Osteoblast (primary cell): ENCODE measurements at regions not wholly inside any gene's neighbourhood (a gene's known extent, or its start where the extent isn't known, plus 50 kb on each side); places are given as distances from the start of the nearest gene placed in this dataset.

ENCODE experiments used
- DNase-seq: peaks from one replicate; pipeline ENCODE4 v3.0.0; 2011; ENCODE audit warnings: low spot score, mixed read lengths; ENCODE audit not compliant: insufficient read length; ENCODE audit errors: missing footprints
- H2AFZ ChIP-seq: 2 replicates; pipeline ENCODE4 v1.6.0; 2011; ENCODE audit warnings: mild to moderate bottlenecking, low read length
- H3K27ac ChIP-seq: 2 replicates; pipeline ENCODE4 v1.5.1; 2011; ENCODE audit warnings: mild to moderate bottlenecking, low read depth, low read length, moderate library complexity
- H3K27me3 ChIP-seq: 2 replicates; pipeline ENCODE4 v1.6.0; 2012; ENCODE audit warnings: mild to moderate bottlenecking, control low read depth, inconsistent platforms, low read length, moderate library complexity; ENCODE audit not compliant: insufficient read depth
- H3K36me3 ChIP-seq: 2 replicates; pipeline ENCODE4 v1.5.1; 2011; ENCODE audit warnings: mild to moderate bottlenecking, low read length, control low read depth, moderate library complexity; ENCODE audit not compliant: insufficient read depth
- H3K4me1 ChIP-seq: 2 replicates; pipeline ENCODE4 v1.5.1; 2011; ENCODE audit warnings: mild to moderate bottlenecking, low read length, control low read depth, moderate library complexity; ENCODE audit not compliant: insufficient read depth
- H3K4me2 ChIP-seq: 2 replicates; pipeline ENCODE4 v1.6.0; 2011; ENCODE audit warnings: mild to moderate bottlenecking, low read length; ENCODE audit not compliant: insufficient read depth
- H3K4me3 ChIP-seq: fragments of 200-600 bp; sonication (generic); 3 replicates; pipeline ENCODE4 v1.5.1; 2012; ENCODE audit warnings: mild to moderate bottlenecking, low read length, inconsistent platforms; ENCODE audit not compliant: insufficient read depth
- H3K79me2 ChIP-seq: 2 replicates; pipeline ENCODE4 v1.6.0; 2012; ENCODE audit warnings: mild to moderate bottlenecking, low read length, control low read depth, inconsistent platforms; ENCODE audit not compliant: insufficient read depth
- H3K9me3 ChIP-seq: 2 replicates; pipeline ENCODE4 v1.5.1; 2011; ENCODE audit warnings: low read depth, low read length, control low read depth
- H4K20me1 ChIP-seq: 2 replicates; pipeline ENCODE4 v1.6.0; 2012; ENCODE audit warnings: mild to moderate bottlenecking, low read length, control low read depth; ENCODE audit not compliant: insufficient read depth
- CTCF ChIP-seq: IDR thresholded peaks from 2 replicates; pipeline ENCODE4 v1.5.1; 2011; ENCODE audit warnings: mild to moderate bottlenecking, low read depth, low read length, moderate library complexity; ENCODE audit errors: extremely low read depth

GRCh38 chr13:109331011-109331433 lies 455.4 kb downstream of the IRS2 start:
- Histone ChIP-seq H3K27ac (no peak overlapping the region), H3K4me3 (no peak overlapping the region), H3K36me3 (no peaks in the 10 kb centered on the region), H2AFZ (no peak overlapping the region), H3K9me3 (no peaks in the 10 kb centered on the region), H3K4me1 (no peaks in the 10 kb centered on the region), H3K4me2 (no peak overlapping the region), H3K27me3 (no peaks in the 10 kb centered on the region), H4K20me1 (no peaks in the 10 kb centered on the region), H3K79me2 (no peaks in the 10 kb centered on the region)
- no peak for TF ChIP-seq CTCF
- no peak for DNase-seq

- Histone ChIP-seq H4K20me1 (no peaks in the 10 kb centered on the region), H2AFZ (no peak overlapping the region), H3K27me3 (no peaks in the 10 kb centered on the region), H3K4me2 (no peak overlapping the region), H3K4me3 (no peak overlapping the region), H3K4me1 (no peaks in the 10 kb centered on the region), H3K9me3 (no peaks in the 10 kb centered on the region), H3K79me2 (no peaks in the 10 kb centered on the region), H3K36me3 (no peaks in the 10 kb centered on the region), H3K27ac (no peak overlapping the region)
- no peak for TF ChIP-seq CTCF
- no peak for DNase-seq
Observed at GRCh38 chr13:109330123-109330522, 456.3 kb downstream of the IRS2 start.

- DNase-seq: no peak
- H3K4me1 ChIP-seq: no peaks in the 10 kb centered on the region
- TF ChIP-seq CTCF: no peak
- no peaks in the 10 kb centered on the region for H3K27me3 ChIP-seq
- H2AFZ ChIP-seq: no peak overlapping the region
- no peak overlapping the region for H3K4me3 ChIP-seq
- H3K36me3 ChIP-seq: no peaks in the 10 kb centered on the region
- no peaks in the 10 kb centered on the region for H4K20me1 ChIP-seq
- H3K79me2 ChIP-seq: no peaks in the 10 kb centered on the region
- no peak overlapping the region for H3K27ac ChIP-seq
- no peaks in the 10 kb centered on the region for H3K9me3 ChIP-seq
- H3K4me2 ChIP-seq: no peak overlapping the region
Observed at GRCh38 chr13:109329175-109329574, 457.2 kb downstream of the IRS2 start.

- H3K4me3 ChIP-seq: no peak overlapping the region
- H3K9me3 ChIP-seq: no peaks in the 10 kb centered on the region
- no peak for TF ChIP-seq CTCF
- no peaks in the 10 kb centered on the region for H4K20me1 ChIP-seq
- H3K36me3 ChIP-seq: no peaks in the 10 kb centered on the region
- H3K4me1 ChIP-seq: no peaks in the 10 kb centered on the region
- H3K4me2 ChIP-seq: no peak overlapping the region
- H3K27me3 ChIP-seq: no peaks in the 10 kb centered on the region
- H2AFZ ChIP-seq: no peak overlapping the region
- DNase-seq: no peak
- H3K27ac ChIP-seq: no peak overlapping the region
- H3K79me2 ChIP-seq: no peaks in the 10 kb centered on the region
Observed at GRCh38 chr13:109326601-109327000, 459.8 kb downstream of the IRS2 start.
